Mesenchymal stem cell (in vitro differentiated cells and primary cell): ENCODE measurements at regions not wholly inside any gene's neighbourhood (a gene's known extent, or its start where the extent isn't known, plus 50 kb on each side); places are given as distances from the start of the nearest gene placed in this dataset.

Source experiments
- DNase-seq: peaks from one replicate; pipeline ENCODE4 v3.0.0-alpha.2; 2013
- H2AFZ ChIP-seq: one replicate; pipeline ENCODE4 v1.6.1; 2013; ENCODE audit warnings: low read depth, mild to moderate bottlenecking, control low read depth, inconsistent platforms, low read length, moderate library complexity
- H2AK5ac ChIP-seq: 2 replicates; pipeline ENCODE4 v1.6.1; 2013; ENCODE audit warnings: low read length, moderate library complexity, mild to moderate bottlenecking, inconsistent platforms; ENCODE audit not compliant: severe bottlenecking
- H2BK120ac ChIP-seq: one replicate; pipeline ENCODE4 v1.6.1; 2013; ENCODE audit warnings: low read depth, mild to moderate bottlenecking, inconsistent platforms, low read length, moderate library complexity
- H2BK12ac ChIP-seq, 2 experiments: one replicate each; pipeline ENCODE4 v1.6.1; 2013; ENCODE audit warnings: inconsistent platforms in 2 of 2, low read length in 2 of 2, mild to moderate bottlenecking in 2 of 2, moderate library complexity in 2 of 2, control low read depth in 1 of 2
- H2BK15ac ChIP-seq: one replicate; pipeline ENCODE4 v1.6.1; 2013; ENCODE audit warnings: mild to moderate bottlenecking, low read depth, inconsistent platforms; ENCODE audit not compliant: poor library complexity, severe bottlenecking
- H2BK5ac ChIP-seq: 2 replicates; pipeline ENCODE4 v1.6.1; 2013; ENCODE audit warnings: low read depth, mild to moderate bottlenecking, low read length, control low read depth, inconsistent platforms; ENCODE audit not compliant: poor library complexity, severe bottlenecking
- H3K14ac ChIP-seq, 2 experiments: one replicate each; pipeline ENCODE4 v1.6.1; 2013; ENCODE audit warnings: inconsistent platforms in 2 of 2, low read length in 2 of 2, control low read depth in 1 of 2, mild to moderate bottlenecking in 1 of 2, moderate library complexity in 1 of 2
- H3K18ac ChIP-seq, 2 experiments: one replicate each; pipeline ENCODE4 v1.6.1; 2013; ENCODE audit warnings: inconsistent platforms in 2 of 2, low read length in 2 of 2, control low read depth in 1 of 2, low read depth in 1 of 2, mild to moderate bottlenecking in 1 of 2
- H3K23ac ChIP-seq, 2 experiments: one replicate each; pipeline ENCODE4 v1.6.1; 2013; ENCODE audit warnings: inconsistent platforms in 2 of 2, low read length in 2 of 2, mild to moderate bottlenecking in 2 of 2, moderate library complexity in 2 of 2, control low read depth in 1 of 2
- H3K27ac ChIP-seq: 2 replicates; pipeline ENCODE4 v1.5.1; 2013; ENCODE audit warnings: mild to moderate bottlenecking, moderate library complexity, low read length, control low read depth, inconsistent platforms; ENCODE audit not compliant: poor library complexity, severe bottlenecking
- H3K27me3 ChIP-seq, 2 experiments: 2 replicates each; pipeline versions ENCODE4 v1.6.1 to v1.7.0; 2013; ENCODE audit warnings: low read length in 2 of 2, mild to moderate bottlenecking in 2 of 2, moderate library complexity in 2 of 2, control low read depth in 1 of 2, inconsistent platforms in 1 of 2; ENCODE audit not compliant: control insufficient read depth in 1 of 2, insufficient read depth in 1 of 2
- H3K36me3 ChIP-seq, 2 experiments: 2 replicates each; pipeline versions ENCODE4 v1.6.1 to v1.7.0; 2013; ENCODE audit warnings: low read length in 2 of 2, control low read depth in 1 of 2, inconsistent platforms in 1 of 2, low read depth in 1 of 2, mild to moderate bottlenecking in 1 of 2; ENCODE audit not compliant: insufficient read depth in 2 of 2, control insufficient read depth in 1 of 2
- H3K4ac ChIP-seq, 2 experiments: one replicate each; pipeline ENCODE4 v1.6.1; 2013; ENCODE audit warnings: inconsistent platforms in 2 of 2, low read length in 2 of 2, mild to moderate bottlenecking in 2 of 2, moderate library complexity in 2 of 2, control low read depth in 1 of 2, low read depth in 1 of 2
- H3K4me1 ChIP-seq: 2 replicates; pipeline ENCODE4 v1.6.1; 2013; ENCODE audit warnings: low read depth, low read length, control low read depth; ENCODE audit not compliant: control insufficient read depth, insufficient read depth
- H3K4me2 ChIP-seq: 2 replicates; pipeline ENCODE4 v1.6.1; 2013; ENCODE audit warnings: low read length, mild to moderate bottlenecking, inconsistent platforms; ENCODE audit not compliant: poor library complexity, severe bottlenecking
- H3K4me3 ChIP-seq, 2 experiments: 2 replicates each; pipeline versions ENCODE4 v1.5.1 to v1.7.0; 2013; ENCODE audit warnings: low read length in 2 of 2, mild to moderate bottlenecking in 2 of 2, control low read depth in 1 of 2, low read depth in 1 of 2; ENCODE audit not compliant: insufficient read depth in 1 of 2
- H3K79me1 ChIP-seq: replicated peaks from 2 replicates; pipeline ENCODE4 v1.6.1; 2013; ENCODE audit warnings: mild to moderate bottlenecking, control low read depth, low read length, inconsistent platforms; ENCODE audit not compliant: poor library complexity, severe bottlenecking
- H3K9ac ChIP-seq: 2 replicates; pipeline ENCODE4 v1.7.0; 2013; ENCODE audit warnings: mild to moderate bottlenecking, low read length, moderate library complexity
- H3K9me3 ChIP-seq: 2 replicates; pipeline ENCODE4 v1.7.0; 2013; ENCODE audit warnings: mild to moderate bottlenecking, low read length; ENCODE audit not compliant: control insufficient read depth
- H4K8ac ChIP-seq: one replicate; pipeline ENCODE4 v1.6.1; 2013; ENCODE audit warnings: inconsistent platforms, mild to moderate bottlenecking, low read length, moderate library complexity
- H4K91ac ChIP-seq: one replicate; pipeline ENCODE4 v1.6.1; 2013; ENCODE audit warnings: mild to moderate bottlenecking, low read length, inconsistent platforms
- WGBS: methylation state at CpG from one replicate; pipeline ENCODE4 v1.1.7; 2013; ENCODE audit warnings: mixed read lengths; 5-methylcytosine and 5-hydroxymethylcytosine counted together

DNA sequence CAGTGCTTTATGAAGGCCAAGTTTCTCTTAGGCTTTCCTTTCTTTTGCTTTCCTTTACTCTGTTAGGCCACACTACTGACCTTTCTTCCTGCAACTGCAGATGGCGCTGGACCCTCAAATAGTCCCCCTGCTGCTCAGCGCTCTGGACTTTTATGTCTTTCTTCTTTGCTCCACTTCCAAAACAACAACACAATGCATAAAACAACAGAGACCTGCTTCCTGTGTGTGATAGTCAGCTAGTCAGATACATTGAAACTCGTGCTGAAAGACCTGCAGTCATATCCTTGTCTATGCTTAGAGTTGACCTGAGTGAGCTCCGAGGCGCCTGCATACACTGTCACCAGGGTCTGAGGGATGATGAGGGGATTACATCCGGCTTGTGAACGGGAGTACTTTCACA is 108.9 kb upstream of the TEX13D start:
- Histone ChIP-seq H3K4ac (no peak overlapping the region), H4K8ac (no peak overlapping the region), H2AFZ (no peak overlapping the region), H3K4me3 (no peak overlapping the region), H3K27ac (no peak overlapping the region), H2BK15ac (no peak overlapping the region), H4K91ac (no peak overlapping the region), H3K18ac (no peak overlapping the region), H3K23ac (no peak overlapping the region), H3K9me3 (no peaks in the 10 kb centered on the region), H3K36me3 (no peaks in the 10 kb centered on the region), H3K9ac (no peak overlapping the region), H2BK5ac (no peak overlapping the region), H2AK5ac (no peak overlapping the region), H3K27me3 (peaks cover 0 to 6% of the 10 kb centered on the region in 2 experiments), H3K4me2 (no peak overlapping the region), H2BK120ac (no peak overlapping the region), H3K14ac (no peak overlapping the region), H3K4me1 (no peaks in the 10 kb centered on the region), H3K79me1 (no peaks in the 10 kb centered on the region), H2BK12ac (no peak overlapping the region)
- 47% methylated on average over 7 of the region's 7 CpGs for WGBS
- no peak for DNase-seq

DNA sequence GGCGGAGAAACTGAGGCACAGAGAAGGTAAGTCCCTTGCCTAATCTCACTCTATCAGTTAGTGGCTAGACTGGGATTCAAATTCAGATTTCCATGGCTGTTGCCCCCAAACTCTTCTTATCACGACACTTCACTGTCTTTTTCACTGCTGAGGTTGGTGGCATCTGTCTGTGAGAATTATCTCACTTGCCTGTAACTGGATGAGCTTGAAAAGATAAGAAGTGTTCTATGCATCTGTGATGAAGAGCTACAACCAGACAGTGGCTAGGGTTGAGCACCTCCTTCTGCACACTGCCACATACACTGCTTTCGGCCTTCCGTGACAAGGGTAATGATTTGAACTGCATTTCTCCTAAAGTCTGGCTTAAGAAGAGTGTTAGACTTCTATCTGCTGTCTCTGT is 107.9 kb upstream of the TEX13D start:
- no peak overlapping the region for H2BK12ac ChIP-seq
- H3K4me1 ChIP-seq, result no peaks in the 10 kb centered on the region
- no peak overlapping the region for H2BK15ac ChIP-seq
- no peak overlapping the region for H2AK5ac ChIP-seq
- H3K14ac ChIP-seq, result no peak overlapping the region
- H3K4ac ChIP-seq, result no peak overlapping the region
- no peak overlapping the region for H4K8ac ChIP-seq
- no peaks in the 10 kb centered on the region for H3K36me3 ChIP-seq
- H3K27me3 ChIP-seq, result no peaks in the 10 kb centered on the region
- no peak overlapping the region for H3K4me2 ChIP-seq
- no peaks in the 10 kb centered on the region for H3K79me1 ChIP-seq
- H3K27ac ChIP-seq, result no peak overlapping the region
- no peak for DNase-seq
- H3K18ac ChIP-seq, result no peak overlapping the region
- 96% methylated on average over 3 of the region's 4 CpGs for WGBS
- no peak overlapping the region for H2AFZ ChIP-seq
- no peak overlapping the region for H2BK5ac ChIP-seq
- H3K9ac ChIP-seq, result no peak overlapping the region
- H3K23ac ChIP-seq, result no peak overlapping the region
- H3K9me3 ChIP-seq, result no peaks in the 10 kb centered on the region
- H3K4me3 ChIP-seq, result no peak overlapping the region
- H4K91ac ChIP-seq, result no peak overlapping the region
- no peak overlapping the region for H2BK120ac ChIP-seq

DNA sequence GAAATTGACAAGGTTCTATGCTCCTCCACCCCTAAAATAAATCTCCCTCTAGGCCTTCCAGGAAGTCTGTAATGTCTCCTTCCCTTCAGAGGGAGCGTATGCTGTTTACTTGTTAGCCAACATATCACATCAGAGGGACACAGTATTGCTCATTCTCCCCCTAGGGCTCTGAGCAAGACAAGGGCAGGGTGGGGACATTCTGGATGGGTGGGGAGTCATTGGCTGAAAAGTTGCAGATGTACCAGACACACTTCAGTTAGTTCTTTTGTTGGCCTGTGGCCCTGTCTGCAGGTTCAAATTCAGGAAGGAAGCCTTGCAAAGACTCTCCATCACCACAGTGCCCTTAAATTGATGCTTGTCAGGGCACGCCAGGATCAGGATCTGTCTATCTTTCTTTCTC is 106.3 kb upstream of the TEX13D start:
- H3K23ac ChIP-seq, result no peak overlapping the region

DNA sequence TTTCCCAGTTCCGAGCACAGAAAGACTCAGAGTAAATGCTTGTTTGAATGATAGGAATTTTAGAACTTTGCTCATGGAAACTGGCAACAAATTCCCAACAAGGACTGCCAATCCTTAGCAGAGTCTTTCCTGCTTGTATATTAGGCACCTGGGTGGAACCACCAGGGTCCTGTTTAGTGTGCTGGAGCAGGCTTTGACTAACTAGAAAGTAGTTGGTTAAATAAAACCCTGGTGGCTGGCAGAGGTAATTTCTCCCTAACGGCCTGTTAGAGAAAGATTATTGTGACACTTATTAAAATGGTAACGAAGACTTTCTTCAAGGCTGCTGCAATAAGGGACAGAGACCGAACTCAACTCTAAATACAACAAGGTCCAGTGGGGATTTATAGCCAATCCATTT is 103.6 kb upstream of the TEX13D start:
- Histone ChIP-seq H3K9ac (no peak overlapping the region), H3K79me1 (no peaks in the 10 kb centered on the region), H3K14ac (no peak overlapping the region), H3K4me3 (no peak overlapping the region), H2AK5ac (no peak overlapping the region), H3K27ac (no peak overlapping the region), H2BK5ac (no peak overlapping the region), H4K8ac (no peak overlapping the region), H2BK15ac (no peak overlapping the region), H3K4me2 (no peak overlapping the region), H2AFZ (no peak overlapping the region), H3K4ac (no peak overlapping the region), H2BK120ac (no peak overlapping the region), H3K9me3 (no peaks in the 10 kb centered on the region), H3K27me3 (no peaks in the 10 kb centered on the region), H3K4me1 (no peaks in the 10 kb centered on the region), H2BK12ac (no peak overlapping the region), H3K23ac (no peak overlapping the region), H3K36me3 (no peaks in the 10 kb centered on the region), H3K18ac (no peak overlapping the region), H4K91ac (no peak overlapping the region)
- 0% methylated on average over 1 of the region's 4 CpGs for WGBS
- DNase-seq, result no peak

More for the DNA sequence above, 106.3 kb upstream of the TEX13D start:
- WGBS, result 85% methylated on average over 1 of the region's 2 CpGs
- H3K27ac ChIP-seq, result no peak overlapping the region
- no peak overlapping the region for H3K4me3 ChIP-seq
- H3K36me3 ChIP-seq, result no peaks in the 10 kb centered on the region
- H3K9ac ChIP-seq, result no peak overlapping the region
- DNase-seq, result no peak
- H3K18ac ChIP-seq, result no peak overlapping the region
- no peak overlapping the region for H3K4me2 ChIP-seq
- no peak overlapping the region for H3K14ac ChIP-seq
- no peak overlapping the region for H4K91ac ChIP-seq
- no peaks in the 10 kb centered on the region for H3K4me1 ChIP-seq
- H2AK5ac ChIP-seq, result no peak overlapping the region
- no peak overlapping the region for H2BK120ac ChIP-seq
- no peak overlapping the region for H2BK12ac ChIP-seq
- no peak overlapping the region for H2AFZ ChIP-seq
- no peaks in the 10 kb centered on the region for H3K27me3 ChIP-seq
- no peak overlapping the region for H3K4ac ChIP-seq
- no peak overlapping the region for H2BK15ac ChIP-seq
- H2BK5ac ChIP-seq, result no peak overlapping the region
- no peaks in the 10 kb centered on the region for H3K79me1 ChIP-seq
- H4K8ac ChIP-seq, result no peak overlapping the region
- no peaks in the 10 kb centered on the region for H3K9me3 ChIP-seq
